NCI-H1105 (cell line): ENCODE measurements at regions not wholly inside any gene's neighbourhood (a gene's known extent, or its start where the extent isn't known, plus 50 kb on each side); places are given as distances from the start of the nearest gene placed in this dataset.

ENCODE experiments used
- DNase-seq: peaks from one replicate; lab custom pipeline; 2025; lab: John Stamatoyannopoulos, UW

GRCh38 chr12:118751355-118751754, 230.0 kb upstream of the SRRM4 start:
- DNase-seq, result no peak

- DNase-seq, result no peak
Observed at GRCh38 chr12:118760623-118761022, 220.7 kb upstream of the SRRM4 start.

DNA sequence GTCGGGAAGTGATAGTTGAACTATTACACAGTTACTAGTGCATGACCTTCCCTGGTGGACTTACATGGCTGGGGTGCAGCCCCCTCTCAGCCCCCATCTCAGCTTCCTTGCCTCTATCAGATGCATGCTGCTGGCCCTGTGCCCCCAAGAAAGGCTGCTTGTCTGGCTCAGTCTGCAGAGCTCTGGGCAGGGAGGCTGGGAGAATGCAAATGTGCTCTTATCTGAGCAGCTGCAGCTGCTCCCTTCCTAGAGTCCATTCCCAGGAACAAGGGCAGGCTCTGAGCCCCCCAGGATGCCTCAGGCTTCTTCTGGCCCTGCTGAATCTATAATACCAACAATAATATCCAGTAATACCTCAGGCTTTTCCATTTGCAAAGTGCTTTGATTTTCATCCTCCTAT, 218.1 kb upstream of the SRRM4 start:
- no peak for DNase-seq

GRCh38 chr12:118773956-118774723, 207.2 kb upstream of the SRRM4 start:
- peak; percentile 98 for DNase-seq

- no peak for DNase-seq
Observed at GRCh38 chr12:118777504-118777903, 203.8 kb upstream of the SRRM4 start.

GRCh38 chr12:118778077-118778476, 203.3 kb upstream of the SRRM4 start:
- DNase-seq, result no peak

DNA sequence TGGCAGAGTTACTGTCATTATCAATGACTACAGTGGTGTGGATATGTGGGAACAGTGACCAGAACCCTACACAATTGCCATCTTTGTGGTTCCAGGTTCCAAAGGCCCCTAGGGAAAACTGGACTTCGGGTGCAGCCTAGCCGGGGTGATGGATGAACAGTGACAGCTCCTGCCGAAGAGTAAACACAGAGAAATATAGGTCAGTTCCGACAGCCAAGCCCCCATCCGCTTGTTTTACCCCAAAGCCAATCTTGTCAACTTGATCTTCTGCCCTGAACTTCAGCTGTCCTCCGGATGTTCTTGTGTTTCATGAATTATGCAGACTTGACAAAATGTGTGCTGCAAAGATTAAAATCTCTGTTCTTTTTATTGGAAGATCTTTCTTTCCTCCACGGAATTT, 200.4 kb upstream of the SRRM4 start:
- DNase-seq, result no peak

GRCh38 chr12:118781692-118782091, 199.6 kb upstream of the SRRM4 start:
- DNase-seq, result no peak

DNA sequence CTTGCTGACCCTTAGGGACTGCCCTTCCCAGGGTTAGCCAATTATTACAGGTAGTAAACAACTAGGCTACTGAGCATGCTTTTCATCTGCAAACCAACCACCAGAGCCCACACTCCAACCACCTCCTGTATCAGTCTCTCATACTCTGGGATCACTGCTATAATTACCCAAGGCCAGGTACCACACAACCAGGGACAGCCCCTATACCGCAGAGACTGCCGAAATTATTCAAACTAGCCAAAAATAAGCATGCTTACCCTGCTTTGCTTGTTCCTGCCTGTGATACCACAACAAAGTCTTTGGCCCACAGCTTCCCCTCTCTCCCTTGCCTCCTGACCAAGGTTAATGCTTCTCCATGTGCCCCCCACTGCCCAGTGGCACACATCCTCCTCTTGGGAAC, 197.6 kb upstream of the SRRM4 start:
- DNase-seq, result no peak

GRCh38 chr12:118790578-118790977, 190.8 kb upstream of the SRRM4 start:
- DNase-seq, result no peak

GRCh38 chr12:118813778-118814357, 167.5 kb upstream of the SRRM4 start:
- no peak for DNase-seq

DNA sequence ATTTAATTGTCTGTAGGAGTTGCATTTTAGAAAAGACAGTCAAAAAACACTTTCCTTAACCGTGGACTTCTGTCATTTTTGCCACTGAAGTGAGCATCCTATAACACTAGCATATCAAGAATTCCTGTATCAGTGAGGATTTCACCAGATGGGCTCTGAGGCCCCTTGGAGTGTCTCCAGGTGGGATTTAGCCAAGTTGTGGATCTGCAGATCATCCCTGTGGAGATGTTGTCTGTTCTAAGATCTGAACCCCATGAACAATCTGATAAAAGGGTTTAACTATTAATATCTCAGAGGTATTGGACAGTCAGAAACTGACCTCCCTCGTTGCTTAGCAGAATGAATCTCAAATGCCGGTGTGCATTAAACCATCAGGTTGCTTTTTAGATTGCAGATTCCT, 165.0 kb upstream of the SRRM4 start:
- no peak for DNase-seq

DNA sequence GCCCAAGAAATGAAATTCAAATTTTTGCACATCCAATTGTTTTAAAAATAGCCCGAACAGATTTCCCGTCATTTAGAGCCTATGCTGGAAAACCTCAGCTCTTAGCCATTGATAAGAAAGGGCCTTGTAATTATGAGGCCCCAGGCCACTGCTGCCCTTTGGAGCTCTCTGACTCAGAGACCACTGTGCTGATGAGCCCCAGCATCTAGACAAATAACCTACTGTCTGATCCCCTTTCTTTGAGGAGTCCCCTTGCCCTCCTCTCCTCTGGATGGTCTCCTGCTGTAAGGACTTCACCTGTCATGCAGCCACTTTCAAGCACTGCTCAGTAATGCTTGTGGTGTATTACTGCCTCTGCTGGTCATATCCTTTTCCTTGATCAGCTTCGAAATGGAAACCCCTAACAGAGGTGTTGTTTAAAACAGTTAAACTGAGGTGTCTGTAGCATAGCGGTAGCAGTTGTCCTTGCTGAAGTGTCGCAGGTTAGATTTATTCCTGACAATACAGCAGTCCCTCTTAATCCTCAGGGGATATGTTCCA, 159.9 kb upstream of the SRRM4 start:
- no peak for DNase-seq

DNA sequence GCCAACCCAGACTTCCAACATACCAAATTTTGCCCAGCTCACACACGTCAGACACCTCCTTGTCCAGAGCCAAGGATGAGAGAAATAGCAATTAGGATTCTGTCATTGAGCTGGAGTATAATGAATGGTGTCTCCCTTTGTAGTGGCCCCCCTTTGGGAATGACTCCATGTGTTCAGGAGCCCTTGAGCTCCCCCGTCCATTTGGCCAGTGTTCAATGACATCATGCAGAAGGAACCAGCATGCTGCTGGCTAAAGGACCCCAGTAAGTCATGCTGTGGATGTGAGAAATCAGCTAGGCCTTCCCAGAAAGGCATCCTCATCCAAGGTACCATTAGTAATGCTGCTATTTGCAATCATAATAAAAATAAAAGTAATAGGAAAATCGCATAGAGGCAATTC, 158.8 kb upstream of the SRRM4 start:
- DNase-seq, result no peak

- DNase-seq, result no peak
Observed at GRCh38 chr12:118827047-118827446, 154.3 kb upstream of the SRRM4 start.

GRCh38 chr12:118827606-118828005, 153.7 kb upstream of the SRRM4 start:
- peak; percentile 28 for DNase-seq

GRCh38 chr12:118830296-118830695, 151.0 kb upstream of the SRRM4 start:
- no peak for DNase-seq

DNA sequence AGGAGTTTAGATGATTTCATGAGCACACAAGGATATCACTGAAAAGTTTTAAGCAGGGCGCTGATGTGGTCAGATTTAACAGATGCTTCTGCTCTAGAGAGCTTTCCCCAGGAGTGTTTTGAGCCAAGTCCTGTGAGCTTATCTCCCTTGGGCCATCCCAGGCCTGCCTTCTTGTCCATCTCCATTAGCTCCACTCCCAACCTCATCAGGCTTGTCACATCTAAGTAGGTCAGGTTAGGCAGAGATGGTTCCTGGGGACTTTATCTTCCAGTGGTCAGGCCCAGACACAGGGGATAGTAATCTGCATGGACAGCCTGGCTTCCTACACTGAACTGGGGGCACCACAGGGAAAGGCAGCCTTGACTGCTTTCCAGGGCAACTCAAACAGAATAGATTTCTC, 145.4 kb upstream of the SRRM4 start:
- no peak for DNase-seq

GRCh38 chr12:118840399-118840798, 140.9 kb upstream of the SRRM4 start:
- DNase-seq, result no peak

GRCh38 chr12:118840878-118841277, 140.5 kb upstream of the SRRM4 start:
- no peak for DNase-seq

DNA sequence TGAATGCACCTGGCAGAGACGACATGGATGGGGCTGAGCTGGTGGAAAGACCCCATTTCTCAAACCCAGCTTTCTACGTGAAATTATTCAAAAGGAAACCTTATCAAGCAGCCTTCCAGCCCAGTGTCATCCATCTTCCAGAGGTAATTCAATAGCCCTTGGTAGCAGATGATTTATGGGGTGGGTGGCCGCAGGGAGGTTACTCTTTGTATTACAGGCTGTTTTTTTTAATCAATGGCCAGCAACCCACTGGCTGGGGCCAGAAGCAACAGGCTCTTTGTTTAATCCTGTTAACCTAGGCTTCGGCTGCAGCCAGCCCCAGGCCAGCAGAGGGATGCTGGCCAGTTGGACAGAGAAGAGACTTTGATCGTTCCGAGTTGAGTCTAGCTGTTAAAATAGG, 139.8 kb upstream of the SRRM4 start:
- DNase-seq, result no peak

DNA sequence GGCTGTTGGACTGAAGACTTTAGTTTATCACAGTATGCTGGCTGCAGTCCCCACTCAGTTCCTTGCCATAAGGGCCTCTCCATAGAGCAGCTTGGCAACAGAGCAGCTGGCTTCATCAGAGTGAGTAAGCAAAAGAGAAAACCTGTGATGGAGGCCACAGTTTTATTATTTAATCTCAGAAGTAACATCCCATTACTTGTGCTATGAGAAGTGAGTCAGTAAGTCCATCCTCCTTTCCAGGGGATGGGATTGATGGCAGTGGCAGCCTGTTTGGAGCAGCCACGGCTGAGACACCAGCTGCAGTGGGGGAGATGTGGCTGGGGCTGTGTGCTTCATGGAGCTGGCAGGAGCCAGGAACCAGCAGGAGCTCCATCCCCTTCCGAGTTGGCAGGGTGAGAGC, 138.5 kb upstream of the SRRM4 start:
- no peak for DNase-seq

DNA sequence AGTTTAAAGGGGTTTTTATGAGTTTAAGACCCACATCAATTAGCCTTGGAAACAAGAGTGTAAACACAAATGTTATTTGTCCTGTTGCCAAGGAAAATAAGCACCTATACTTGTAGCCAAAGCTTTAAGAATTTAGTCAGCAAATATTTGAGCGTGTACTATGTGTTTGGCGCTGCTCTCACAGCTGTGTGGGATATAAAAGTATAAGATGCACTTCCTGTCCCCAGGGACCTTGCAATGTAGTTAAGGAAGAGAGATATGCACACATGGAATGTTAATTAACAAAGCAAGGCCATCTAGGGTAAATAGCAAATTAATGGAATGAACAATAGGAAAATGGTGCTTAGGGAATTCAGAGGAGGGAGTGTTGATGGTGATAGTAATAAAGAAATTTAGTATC, 134.9 kb upstream of the SRRM4 start:
- DNase-seq, result peak; percentile 51
